DND-41 (cell line): ENCODE measurements at regions not wholly inside any gene's neighbourhood (a gene's known extent, or its start where the extent isn't known, plus 50 kb on each side); places are given as distances from the start of the nearest gene placed in this dataset.

Experiments
- CTCF ChIP-seq: IDR thresholded peaks from 2 replicates; pipeline ENCODE4 v1.5.1; 2012; ENCODE audit warnings: borderline replicate concordance, low read length, moderate library complexity, mild to moderate bottlenecking; ENCODE audit not compliant: poor library complexity, severe bottlenecking; ENCODE audit errors: extremely low read depth
- EZH2 ChIP-seq: IDR thresholded peaks from 3 replicates; pipeline ENCODE4 v1.6.1; 2012; ENCODE audit warnings: borderline replicate concordance, low read depth, mild to moderate bottlenecking, moderate library complexity, low read length, inconsistent platforms; ENCODE audit not compliant: severe bottlenecking

DNA sequence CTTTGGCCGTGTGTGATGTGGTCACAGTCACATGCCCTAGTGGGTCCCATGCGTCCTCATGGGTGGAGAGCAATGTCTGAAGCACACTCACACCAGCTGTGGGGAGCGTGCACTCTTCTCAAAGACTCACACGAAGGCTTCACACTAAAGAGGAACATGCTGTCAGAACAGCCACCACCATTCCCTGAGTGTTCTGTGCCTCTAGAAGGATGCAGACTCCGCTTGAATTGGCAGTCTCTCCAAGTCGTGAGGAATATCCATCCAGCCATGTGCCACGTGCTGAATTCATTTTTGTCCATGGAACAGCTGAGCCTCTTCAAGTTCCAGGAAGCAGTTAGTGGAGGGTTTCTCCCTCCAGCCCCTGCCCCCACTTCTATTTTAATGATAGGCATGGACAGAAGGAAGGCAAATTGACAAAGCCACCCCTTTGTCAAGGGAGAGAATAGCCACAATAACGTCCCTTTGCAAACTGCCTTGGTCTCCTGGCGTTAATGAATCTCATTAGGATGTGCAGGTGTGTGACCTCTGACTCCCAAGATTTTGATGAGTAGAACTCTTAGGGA lies 464.3 kb upstream of the ID2 start:
- TF ChIP-seq CTCF (no peak), EZH2 (no peak)
